Mesenchymal stem cell (in vitro differentiated cells and primary cell): ENCODE measurements at regions not wholly inside any gene's neighbourhood (a gene's known extent, or its start where the extent isn't known, plus 50 kb on each side); places are given as distances from the start of the nearest gene placed in this dataset.

Experiments
- DNase-seq: peaks from one replicate; pipeline ENCODE4 v3.0.0-alpha.2; 2013
- H2AFZ ChIP-seq: one replicate; pipeline ENCODE4 v1.6.1; 2013; ENCODE audit warnings: low read depth, mild to moderate bottlenecking, control low read depth, inconsistent platforms, low read length, moderate library complexity
- H2AK5ac ChIP-seq: 2 replicates; pipeline ENCODE4 v1.6.1; 2013; ENCODE audit warnings: low read length, moderate library complexity, mild to moderate bottlenecking, inconsistent platforms; ENCODE audit not compliant: severe bottlenecking
- H2BK120ac ChIP-seq: one replicate; pipeline ENCODE4 v1.6.1; 2013; ENCODE audit warnings: low read depth, mild to moderate bottlenecking, inconsistent platforms, low read length, moderate library complexity
- H2BK12ac ChIP-seq, 2 experiments: one replicate each; pipeline ENCODE4 v1.6.1; 2013; ENCODE audit warnings: inconsistent platforms in 2 of 2, low read length in 2 of 2, mild to moderate bottlenecking in 2 of 2, moderate library complexity in 2 of 2, control low read depth in 1 of 2
- H2BK15ac ChIP-seq: one replicate; pipeline ENCODE4 v1.6.1; 2013; ENCODE audit warnings: mild to moderate bottlenecking, low read depth, inconsistent platforms; ENCODE audit not compliant: poor library complexity, severe bottlenecking
- H2BK5ac ChIP-seq: 2 replicates; pipeline ENCODE4 v1.6.1; 2013; ENCODE audit warnings: low read depth, mild to moderate bottlenecking, low read length, control low read depth, inconsistent platforms; ENCODE audit not compliant: poor library complexity, severe bottlenecking
- H3K14ac ChIP-seq, 2 experiments: one replicate each; pipeline ENCODE4 v1.6.1; 2013; ENCODE audit warnings: inconsistent platforms in 2 of 2, low read length in 2 of 2, control low read depth in 1 of 2, mild to moderate bottlenecking in 1 of 2, moderate library complexity in 1 of 2
- H3K18ac ChIP-seq, 2 experiments: one replicate each; pipeline ENCODE4 v1.6.1; 2013; ENCODE audit warnings: inconsistent platforms in 2 of 2, low read length in 2 of 2, control low read depth in 1 of 2, low read depth in 1 of 2, mild to moderate bottlenecking in 1 of 2
- H3K23ac ChIP-seq, 2 experiments: one replicate each; pipeline ENCODE4 v1.6.1; 2013; ENCODE audit warnings: inconsistent platforms in 2 of 2, low read length in 2 of 2, mild to moderate bottlenecking in 2 of 2, moderate library complexity in 2 of 2, control low read depth in 1 of 2
- H3K27ac ChIP-seq: 2 replicates; pipeline ENCODE4 v1.5.1; 2013; ENCODE audit warnings: mild to moderate bottlenecking, moderate library complexity, low read length, control low read depth, inconsistent platforms; ENCODE audit not compliant: poor library complexity, severe bottlenecking
- H3K27me3 ChIP-seq, 2 experiments: 2 replicates each; pipeline versions ENCODE4 v1.6.1 to v1.7.0; 2013; ENCODE audit warnings: low read length in 2 of 2, mild to moderate bottlenecking in 2 of 2, moderate library complexity in 2 of 2, control low read depth in 1 of 2, inconsistent platforms in 1 of 2; ENCODE audit not compliant: control insufficient read depth in 1 of 2, insufficient read depth in 1 of 2
- H3K36me3 ChIP-seq, 2 experiments: 2 replicates each; pipeline versions ENCODE4 v1.6.1 to v1.7.0; 2013; ENCODE audit warnings: low read length in 2 of 2, control low read depth in 1 of 2, inconsistent platforms in 1 of 2, low read depth in 1 of 2, mild to moderate bottlenecking in 1 of 2; ENCODE audit not compliant: insufficient read depth in 2 of 2, control insufficient read depth in 1 of 2
- H3K4ac ChIP-seq, 2 experiments: one replicate each; pipeline ENCODE4 v1.6.1; 2013; ENCODE audit warnings: inconsistent platforms in 2 of 2, low read length in 2 of 2, mild to moderate bottlenecking in 2 of 2, moderate library complexity in 2 of 2, control low read depth in 1 of 2, low read depth in 1 of 2
- H3K4me1 ChIP-seq: 2 replicates; pipeline ENCODE4 v1.6.1; 2013; ENCODE audit warnings: low read depth, low read length, control low read depth; ENCODE audit not compliant: control insufficient read depth, insufficient read depth
- H3K4me2 ChIP-seq: 2 replicates; pipeline ENCODE4 v1.6.1; 2013; ENCODE audit warnings: low read length, mild to moderate bottlenecking, inconsistent platforms; ENCODE audit not compliant: poor library complexity, severe bottlenecking
- H3K4me3 ChIP-seq, 2 experiments: 2 replicates each; pipeline versions ENCODE4 v1.5.1 to v1.7.0; 2013; ENCODE audit warnings: low read length in 2 of 2, mild to moderate bottlenecking in 2 of 2, control low read depth in 1 of 2, low read depth in 1 of 2; ENCODE audit not compliant: insufficient read depth in 1 of 2
- H3K79me1 ChIP-seq: replicated peaks from 2 replicates; pipeline ENCODE4 v1.6.1; 2013; ENCODE audit warnings: mild to moderate bottlenecking, control low read depth, low read length, inconsistent platforms; ENCODE audit not compliant: poor library complexity, severe bottlenecking
- H3K9ac ChIP-seq: 2 replicates; pipeline ENCODE4 v1.7.0; 2013; ENCODE audit warnings: mild to moderate bottlenecking, low read length, moderate library complexity
- H3K9me3 ChIP-seq: 2 replicates; pipeline ENCODE4 v1.7.0; 2013; ENCODE audit warnings: mild to moderate bottlenecking, low read length; ENCODE audit not compliant: control insufficient read depth
- H4K8ac ChIP-seq: one replicate; pipeline ENCODE4 v1.6.1; 2013; ENCODE audit warnings: inconsistent platforms, mild to moderate bottlenecking, low read length, moderate library complexity
- H4K91ac ChIP-seq: one replicate; pipeline ENCODE4 v1.6.1; 2013; ENCODE audit warnings: mild to moderate bottlenecking, low read length, inconsistent platforms
- WGBS: methylation state at CpG from one replicate; pipeline ENCODE4 v1.1.7; 2013; ENCODE audit warnings: mixed read lengths; 5-methylcytosine and 5-hydroxymethylcytosine counted together

DNA sequence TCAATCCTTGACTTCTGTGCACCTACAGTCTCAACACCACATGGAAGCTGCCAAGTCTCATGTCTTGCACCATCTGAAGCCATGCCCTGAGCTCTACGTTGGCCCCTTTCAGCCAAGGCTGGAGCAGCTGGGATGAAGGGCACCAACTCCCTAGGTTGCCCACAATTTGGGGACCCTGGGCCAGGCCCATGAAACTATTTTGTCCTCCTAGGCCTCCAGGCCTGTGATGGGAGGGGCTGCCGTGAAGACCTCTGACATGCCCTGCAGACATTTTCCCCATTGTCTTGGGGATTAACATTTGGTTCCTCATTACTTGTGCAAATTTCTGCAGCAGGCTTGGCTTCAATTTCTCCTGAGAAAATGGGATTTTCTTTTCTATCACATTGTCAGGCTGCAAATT, 285.1 kb downstream of the DTWD2 start:
- H3K36me3 ChIP-seq = no peaks in the 10 kb centered on the region
- no peak overlapping the region for H4K91ac ChIP-seq
- no peak overlapping the region for H2BK120ac ChIP-seq
- DNase-seq = no peak
- no peak overlapping the region for H3K18ac ChIP-seq
- no peak overlapping the region for H3K27ac ChIP-seq
- no peak overlapping the region for H3K9ac ChIP-seq
- no peak overlapping the region for H2AFZ ChIP-seq
- no peak overlapping the region for H3K4ac ChIP-seq
- H2AK5ac ChIP-seq = no peak overlapping the region
- H3K4me1 ChIP-seq = no peaks in the 10 kb centered on the region
- no peak overlapping the region for H3K4me3 ChIP-seq
- no peak overlapping the region for H2BK15ac ChIP-seq
- no peaks in the 10 kb centered on the region for H3K79me1 ChIP-seq
- H2BK5ac ChIP-seq = no peak overlapping the region
- no peak overlapping the region for H3K23ac ChIP-seq
- no peak overlapping the region for H3K14ac ChIP-seq
- WGBS = 63% methylated on average over 2 of the region's 2 CpGs
- H2BK12ac ChIP-seq = no peak overlapping the region
- peaks cover 12% of the 10 kb centered on the region for H3K9me3 ChIP-seq
- no peak overlapping the region for H3K4me2 ChIP-seq
- H4K8ac ChIP-seq = no peak overlapping the region
- H3K27me3 ChIP-seq = no peaks in the 10 kb centered on the region

DNA sequence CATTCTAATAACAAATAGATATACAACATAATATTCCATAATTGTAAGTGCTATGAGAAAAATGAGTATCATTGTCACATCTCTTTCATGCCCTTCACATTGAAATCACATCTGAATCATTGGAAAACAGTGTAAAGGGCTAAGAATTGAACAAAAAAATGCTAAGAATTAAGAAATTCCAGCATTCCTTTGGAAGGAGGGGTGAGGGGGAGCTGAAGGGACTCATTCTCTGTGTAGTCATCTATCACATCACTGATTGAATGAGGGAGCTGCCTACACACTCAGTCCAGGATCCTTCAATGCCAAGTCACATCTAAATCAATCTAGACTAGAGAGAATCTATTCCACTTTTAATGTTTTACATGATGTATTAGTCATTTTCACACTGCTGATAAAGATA, 286.6 kb downstream of the DTWD2 start:
- Histone ChIP-seq H2BK15ac (no peak overlapping the region), H3K23ac (no peak overlapping the region), H3K36me3 (no peaks in the 10 kb centered on the region), H3K4me1 (no peaks in the 10 kb centered on the region), H4K8ac (no peak overlapping the region), H3K27me3 (no peaks in the 10 kb centered on the region), H3K9ac (no peak overlapping the region), H3K14ac (no peak overlapping the region), H3K27ac (no peak overlapping the region), H3K4me3 (no peak overlapping the region), H3K4ac (no peak overlapping the region), H4K91ac (no peak overlapping the region), H3K4me2 (no peak overlapping the region), H2BK12ac (no peak overlapping the region), H3K18ac (no peak overlapping the region), H2AFZ (no peak overlapping the region), H3K79me1 (no peaks in the 10 kb centered on the region), H2BK5ac (no peak overlapping the region), H2AK5ac (no peak overlapping the region), H3K9me3 (peaks cover 12% of the 10 kb centered on the region), H2BK120ac (no peak overlapping the region)
- DNase-seq = no peak

DNA sequence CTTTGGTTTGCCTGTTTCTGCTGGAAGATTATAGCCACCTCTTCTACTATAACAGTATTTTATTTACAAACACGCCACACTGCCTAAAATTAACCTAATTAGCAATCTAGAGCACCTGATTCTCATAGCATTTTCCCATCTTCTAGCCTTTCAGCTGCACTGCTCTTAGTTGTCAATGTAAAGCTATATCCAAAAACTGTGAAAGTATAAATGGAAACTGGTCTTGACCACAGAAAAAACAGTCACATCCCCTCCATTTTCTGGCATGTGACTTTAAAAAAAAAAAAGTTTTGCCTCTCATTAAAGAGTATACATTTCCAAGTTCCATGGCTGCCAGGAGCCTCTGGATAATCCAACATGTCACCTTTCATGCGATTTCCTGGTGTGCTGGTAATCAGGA, 287.8 kb downstream of the DTWD2 start:
- H2BK120ac ChIP-seq = no peak overlapping the region
- no peaks in the 10 kb centered on the region for H3K79me1 ChIP-seq
- H3K14ac ChIP-seq = no peak overlapping the region
- H2BK15ac ChIP-seq = no peak overlapping the region
- no peak overlapping the region for H2AFZ ChIP-seq
- H2BK12ac ChIP-seq = no peak overlapping the region
- H2AK5ac ChIP-seq = no peak overlapping the region
- H3K4ac ChIP-seq = no peak overlapping the region
- no peak overlapping the region for H3K23ac ChIP-seq
- no peak overlapping the region for H3K18ac ChIP-seq
- H3K4me2 ChIP-seq = no peak overlapping the region
- no peak overlapping the region for H3K9ac ChIP-seq
- no peak overlapping the region for H3K27ac ChIP-seq
- no peak for DNase-seq
- H3K4me3 ChIP-seq = no peak overlapping the region
- no peak overlapping the region for H2BK5ac ChIP-seq
- H3K9me3 ChIP-seq = peaks cover 5% of the 10 kb centered on the region
- H4K8ac ChIP-seq = no peak overlapping the region
- 48% methylated on average over 2 of the region's 2 CpGs for WGBS
- H3K27me3 ChIP-seq = no peaks in the 10 kb centered on the region
- no peak overlapping the region for H4K91ac ChIP-seq
- no peaks in the 10 kb centered on the region for H3K4me1 ChIP-seq
- no peaks in the 10 kb centered on the region for H3K36me3 ChIP-seq

DNA sequence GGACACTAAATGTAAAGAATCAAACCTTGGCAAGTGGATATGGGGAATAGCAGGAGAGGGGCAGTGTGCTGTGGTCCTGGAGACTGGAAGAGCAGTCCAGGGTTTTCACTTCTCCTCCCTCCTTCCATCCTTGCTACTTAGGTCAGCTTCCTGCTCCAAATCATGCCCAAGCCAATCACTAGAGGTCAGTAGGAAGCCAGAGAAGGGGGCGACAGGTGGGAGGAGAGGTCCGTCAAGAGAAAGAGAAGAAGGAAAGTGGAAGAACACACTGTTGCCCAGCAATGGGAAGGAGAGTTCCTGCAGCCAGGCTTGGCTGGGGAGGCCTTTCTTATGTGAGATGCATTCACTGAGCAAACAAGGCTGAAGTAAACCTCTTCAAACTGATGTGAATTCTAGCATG, 289.6 kb downstream of the DTWD2 start:
- Histone ChIP-seq H3K4ac (no peak overlapping the region), H3K18ac (no peak overlapping the region), H2BK15ac (peak overlapping the region; percentile 6), H3K4me1 (no peaks in the 10 kb centered on the region), H4K8ac (no peak overlapping the region), H3K4me3 (no peak overlapping the region), H3K23ac (no peak overlapping the region), H2BK120ac (no peak overlapping the region), H3K4me2 (no peak overlapping the region), H3K27me3 (no peaks in the 10 kb centered on the region), H2BK12ac (no peak overlapping the region), H3K9ac (no peak overlapping the region), H3K36me3 (no peaks in the 10 kb centered on the region), H2AK5ac (no peak overlapping the region), H4K91ac (no peak overlapping the region), H3K14ac (no peak overlapping the region), H3K79me1 (no peaks in the 10 kb centered on the region), H3K9me3 (peaks cover 5% of the 10 kb centered on the region), H2BK5ac (no peak overlapping the region), H2AFZ (no peak overlapping the region), H3K27ac (no peak overlapping the region)
- DNase-seq = no peak
- WGBS = 0% methylated on average over 2 of the region's 2 CpGs
